ENCODE measurements at regions not wholly inside any gene's neighbourhood (a gene's known extent, or its start where the extent isn't known, plus 50 kb on each side); places are given as distances from the start of the nearest gene placed in this dataset.

- H2AFZ ChIP-seq (ENCODE audit: low read depth, low read length) = no peak overlapping the region
Observed at GRCh38 chr6:165762125-165762524, 99.1 kb upstream of the PDE10A start.

GRCh38 chr6:165760803-165761185, 97.8 kb upstream of the PDE10A start:
- no peaks in the 10 kb centered on the region for H3K4me1 ChIP-seq (ENCODE audit: low read length)
- H3K4me3 ChIP-seq (ENCODE audit: low read length) = no peak overlapping the region
- H3K4me2 ChIP-seq (ENCODE audit: low read length) = no peak overlapping the region
- H3K9ac ChIP-seq (ENCODE audit: low read length) = no peak overlapping the region
- H3K27me3 ChIP-seq (ENCODE audit: low read depth, low read length) = no peaks in the 10 kb centered on the region
- no peaks in the 10 kb centered on the region for H3K36me3 ChIP-seq (replicated peaks; ENCODE audit: low read depth, low read length)
- no peak overlapping the region for H2AFZ ChIP-seq (ENCODE audit: low read depth, low read length)
- TF ChIP-seq CTCF (IDR thresholded peaks at IDR 0.05; ENCODE audit: low read depth, low read length) = no peak
- TF ChIP-seq EZH2phosphoT487 (IDR thresholded peaks at IDR 0.05; ENCODE audit: low read depth) = no peak
- H4K20me1 ChIP-seq (ENCODE audit: insufficient read depth, low read length) = no peaks in the 10 kb centered on the region
- H3K27ac ChIP-seq (ENCODE audit: low read length) = no peak overlapping the region
- no peaks in the 10 kb centered on the region for H3K79me2 ChIP-seq (ENCODE audit: low read length)
- no peaks in the 10 kb centered on the region for H3K9me3 ChIP-seq (ENCODE audit: insufficient read depth, low read length)

More at GRCh38 chr6:165762125-165762524, 99.1 kb upstream of the PDE10A start:
- TF ChIP-seq CTCF (IDR thresholded peaks at IDR 0.05; ENCODE audit: low read depth, low read length) = no peak
- no peak overlapping the region for H3K9ac ChIP-seq (ENCODE audit: low read length)
- no peaks in the 10 kb centered on the region for H3K9me3 ChIP-seq (ENCODE audit: insufficient read depth, low read length)
- H3K27me3 ChIP-seq (ENCODE audit: low read depth, low read length) = no peaks in the 10 kb centered on the region
- H3K4me3 ChIP-seq (ENCODE audit: low read length) = no peak overlapping the region
- H3K4me2 ChIP-seq (ENCODE audit: low read length) = no peak overlapping the region
- no peaks in the 10 kb centered on the region for H4K20me1 ChIP-seq (ENCODE audit: insufficient read depth, low read length)
- H3K79me2 ChIP-seq (ENCODE audit: low read length) = no peaks in the 10 kb centered on the region
- no peaks in the 10 kb centered on the region for H3K4me1 ChIP-seq (ENCODE audit: low read length)
- no peak overlapping the region for H3K27ac ChIP-seq (ENCODE audit: low read length)
- no peaks in the 10 kb centered on the region for H3K36me3 ChIP-seq (replicated peaks; ENCODE audit: low read depth, low read length)

GRCh38 chr6:165760126-165760802, 97.2 kb upstream of the PDE10A start:
- H2AFZ ChIP-seq (ENCODE audit: low read depth, low read length) = no peak overlapping the region
- H3K4me2 ChIP-seq (ENCODE audit: low read length) = no peak overlapping the region
- no peaks in the 10 kb centered on the region for H3K27me3 ChIP-seq (ENCODE audit: low read depth, low read length)
- no peaks in the 10 kb centered on the region for H3K36me3 ChIP-seq (replicated peaks; ENCODE audit: low read depth, low read length)
- H3K79me2 ChIP-seq (ENCODE audit: low read length) = no peaks in the 10 kb centered on the region
- no peak overlapping the region for H3K27ac ChIP-seq (ENCODE audit: low read length)
- H3K4me3 ChIP-seq (ENCODE audit: low read length) = no peak overlapping the region
- no peaks in the 10 kb centered on the region for H4K20me1 ChIP-seq (ENCODE audit: insufficient read depth, low read length)
- no peaks in the 10 kb centered on the region for H3K9me3 ChIP-seq (ENCODE audit: insufficient read depth, low read length)
- no peaks in the 10 kb centered on the region for H3K4me1 ChIP-seq (ENCODE audit: low read length)
- TF ChIP-seq CTCF (IDR thresholded peaks at IDR 0.05; ENCODE audit: low read depth, low read length) (no peak), EZH2phosphoT487 (IDR thresholded peaks at IDR 0.05; ENCODE audit: low read depth) (no peak)
- no peak overlapping the region for H3K9ac ChIP-seq (ENCODE audit: low read length)

- Histone ChIP-seq H2AFZ (ENCODE audit: low read depth, low read length) (no peak overlapping the region), H3K36me3 (replicated peaks; ENCODE audit: low read depth, low read length) (no peaks in the 10 kb centered on the region), H3K9ac (ENCODE audit: low read length) (no peak overlapping the region), H4K20me1 (ENCODE audit: insufficient read depth, low read length) (no peaks in the 10 kb centered on the region), H3K27me3 (ENCODE audit: low read depth, low read length) (no peaks in the 10 kb centered on the region), H3K4me2 (ENCODE audit: low read length) (no peak overlapping the region), H3K79me2 (ENCODE audit: low read length) (no peaks in the 10 kb centered on the region), H3K4me3 (ENCODE audit: low read length) (no peak overlapping the region), H3K27ac (ENCODE audit: low read length) (no peak overlapping the region), H3K9me3 (ENCODE audit: insufficient read depth, low read length) (no peaks in the 10 kb centered on the region), H3K4me1 (ENCODE audit: low read length) (no peaks in the 10 kb centered on the region)
- TF ChIP-seq CTCF (IDR thresholded peaks at IDR 0.05; ENCODE audit: low read depth, low read length) = no peak
- no peak for TF ChIP-seq EZH2phosphoT487 (IDR thresholded peaks at IDR 0.05; ENCODE audit: low read depth)
Observed at GRCh38 chr6:165758441-165758840, 95.4 kb upstream of the PDE10A start.

All from OCI-LY3 (cell line).